ENCODE measurements at regions not wholly inside any gene's neighbourhood (a gene's known extent, or its start where the extent isn't known, plus 50 kb on each side); places are given as distances from the start of the nearest gene placed in this dataset.

DNA sequence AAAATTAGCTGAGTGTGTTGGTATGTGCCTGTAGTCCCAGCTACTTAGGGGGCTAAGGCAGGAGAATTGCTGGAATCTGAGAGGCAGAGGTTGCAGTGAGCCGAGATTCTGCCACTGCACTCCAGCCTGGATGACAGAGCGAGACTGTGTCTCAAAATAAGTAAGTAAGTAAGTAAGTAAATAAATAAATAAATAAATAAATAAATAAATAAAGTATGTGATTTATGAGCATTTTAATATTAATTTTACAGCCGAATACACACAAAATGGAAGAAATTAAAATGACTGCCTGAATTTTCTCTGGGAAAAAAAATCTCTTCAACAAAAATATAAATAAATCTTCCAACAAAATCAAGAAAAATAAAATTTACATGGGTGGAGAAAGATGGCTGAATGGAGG is 740.7 kb downstream of the CDH18 start:
- intact Hi-C loops (cut with DNase I): no loop called here
- H3K36me3 ChIP-seq (replicated peaks in 1 of 2; ENCODE audit: insufficient read depth in 1 of 2, low read depth in 2 of 2): no peaks in the 10 kb centered on the region
- no peaks in the 10 kb centered on the region for H3K4me1 ChIP-seq
- H3K9me3 ChIP-seq: no peaks in the 10 kb centered on the region
- H3K27ac ChIP-seq: no peak overlapping the region
- H3K4me3 ChIP-seq: no peak overlapping the region
- TF ChIP-seq, protein P1, sequence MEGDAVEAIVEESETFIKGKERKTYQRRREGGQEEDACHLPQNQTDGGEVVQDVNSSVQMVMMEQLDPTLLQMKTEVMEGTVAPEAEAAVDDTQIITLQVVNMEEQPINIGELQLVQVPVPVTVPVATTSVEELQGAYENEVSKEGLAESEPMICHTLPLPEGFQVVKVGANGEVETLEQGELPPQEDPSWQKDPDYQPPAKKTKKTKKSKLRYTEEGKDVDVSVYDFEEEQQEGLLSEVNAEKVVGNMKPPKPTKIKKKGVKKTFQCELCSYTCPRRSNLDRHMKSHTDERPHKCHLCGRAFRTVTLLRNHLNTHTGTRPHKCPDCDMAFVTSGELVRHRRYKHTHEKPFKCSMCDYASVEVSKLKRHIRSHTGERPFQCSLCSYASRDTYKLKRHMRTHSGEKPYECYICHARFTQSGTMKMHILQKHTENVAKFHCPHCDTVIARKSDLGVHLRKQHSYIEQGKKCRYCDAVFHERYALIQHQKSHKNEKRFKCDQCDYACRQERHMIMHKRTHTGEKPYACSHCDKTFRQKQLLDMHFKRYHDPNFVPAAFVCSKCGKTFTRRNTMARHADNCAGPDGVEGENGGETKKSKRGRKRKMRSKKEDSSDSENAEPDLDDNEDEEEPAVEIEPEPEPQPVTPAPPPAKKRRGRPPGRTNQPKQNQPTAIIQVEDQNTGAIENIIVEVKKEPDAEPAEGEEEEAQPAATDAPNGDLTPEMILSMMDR (IDR thresholded peaks at IDR 0.05): no peak
- TF ChIP-seq POLR2A (IDR thresholded peaks at IDR 0.05): no peak
- WGBS, 2 donors: 90 to 92% methylated on average over 3 of the region's 3 CpGs
- ATAC-seq: no peak
- DNase-seq: no peak
- no peaks in the 10 kb centered on the region for H3K27me3 ChIP-seq

DNA sequence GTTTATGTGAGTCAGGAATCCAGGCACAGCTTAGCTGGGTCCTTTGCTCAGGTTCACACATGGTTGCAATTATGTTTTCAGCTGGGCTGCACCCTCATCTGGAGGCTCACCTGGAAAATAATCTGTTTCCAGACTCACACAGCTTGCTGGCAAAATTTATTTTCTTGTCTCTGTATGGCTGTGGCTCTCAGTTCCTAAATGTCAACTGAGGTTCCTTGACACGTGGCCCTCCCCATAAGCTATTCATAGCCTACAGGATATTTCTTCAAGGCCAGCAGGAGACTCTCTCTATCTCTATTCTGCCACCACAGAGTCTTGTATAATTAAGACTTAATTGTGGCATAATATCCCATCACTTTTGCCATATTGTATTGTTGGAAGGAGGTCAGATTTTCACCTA is 732.0 kb downstream of the CDH18 start:
- Histone ChIP-seq H3K4me3 (no peak overlapping the region), H3K4me1 (no peaks in the 10 kb centered on the region), H3K27ac (no peak overlapping the region), H3K36me3 (replicated peaks in 1 of 2; ENCODE audit: insufficient read depth in 1 of 2, low read depth in 2 of 2) (no peaks in the 10 kb centered on the region), H3K27me3 (no peaks in the 10 kb centered on the region), H3K9me3 (no peaks in the 10 kb centered on the region)
- ATAC-seq (no peak), DNase-seq (no peak)
- intact Hi-C loops (cut with DNase I): no loop called here
- WGBS, 2 donors: 47 to 48% methylated on average over 1 of the region's 1 CpG
- TF ChIP-seq POLR2A (IDR thresholded peaks at IDR 0.05): no peak
- TF ChIP-seq, protein P1 (IDR thresholded peaks at IDR 0.05): no peak

DNA sequence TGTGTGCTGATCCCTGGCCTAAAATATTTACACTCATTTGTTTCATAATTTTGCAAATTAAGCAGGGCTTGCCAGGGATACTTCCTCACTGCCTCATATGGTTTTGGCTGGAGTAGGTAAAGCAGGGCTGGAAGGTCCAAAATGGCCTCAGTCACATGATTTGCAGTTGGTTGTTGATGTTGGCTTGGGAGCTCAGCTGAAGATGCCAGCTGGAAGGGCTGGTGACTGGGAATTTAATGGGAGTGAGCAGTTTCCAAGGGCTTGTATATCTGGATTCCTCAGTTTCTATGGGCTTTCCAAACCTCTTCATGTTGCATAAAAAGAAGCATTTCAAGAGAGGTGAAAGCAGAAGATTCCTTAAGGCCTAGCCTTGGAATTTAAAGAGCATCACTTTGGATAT is 729.3 kb downstream of the CDH18 start:
- H3K9me3 ChIP-seq: no peaks in the 10 kb centered on the region
- no peaks in the 10 kb centered on the region for H3K36me3 ChIP-seq (replicated peaks in 1 of 2; ENCODE audit: insufficient read depth in 1 of 2, low read depth in 2 of 2)
- H3K27ac ChIP-seq: no peak overlapping the region
- H3K4me3 ChIP-seq: no peak overlapping the region
- no peaks in the 10 kb centered on the region for H3K4me1 ChIP-seq
- intact Hi-C loops (cut with DNase I): no loop called here
- no peaks in the 10 kb centered on the region for H3K27me3 ChIP-seq
- ATAC-seq (no peak), DNase-seq (no peak)
- TF ChIP-seq, protein P1 (IDR thresholded peaks at IDR 0.05): no peak
- no peak for TF ChIP-seq POLR2A (IDR thresholded peaks at IDR 0.05)

DNA sequence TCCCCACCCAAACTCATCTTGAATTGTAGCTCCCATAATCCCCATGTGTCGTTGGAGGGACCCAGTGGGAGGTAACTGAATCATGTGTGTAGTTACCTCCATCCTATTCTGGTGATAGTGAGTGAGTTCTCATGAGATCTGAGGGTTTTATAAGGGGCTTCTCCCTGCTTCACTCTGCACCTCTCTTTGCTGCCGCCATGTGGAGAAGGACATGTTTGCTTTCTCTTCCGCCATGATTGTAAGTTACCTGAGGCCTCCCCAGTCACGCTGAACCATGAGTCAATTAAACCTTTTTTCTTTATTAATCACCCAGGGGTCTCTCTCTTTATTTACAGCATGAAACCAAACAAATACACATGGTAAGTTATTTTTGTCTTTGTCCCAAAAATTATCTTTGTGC is 726.1 kb downstream of the CDH18 start:
- Histone ChIP-seq H3K4me3 (no peak overlapping the region), H3K27me3 (no peaks in the 10 kb centered on the region), H3K36me3 (replicated peaks in 1 of 2; ENCODE audit: insufficient read depth in 1 of 2, low read depth in 2 of 2) (no peaks in the 10 kb centered on the region), H3K9me3 (no peaks in the 10 kb centered on the region), H3K4me1 (no peaks in the 10 kb centered on the region), H3K27ac (no peak overlapping the region)
- TF ChIP-seq, protein P1 (IDR thresholded peaks at IDR 0.05): no peak
- TF ChIP-seq POLR2A (IDR thresholded peaks at IDR 0.05): no peak
- ATAC-seq (no peak), DNase-seq (no peak)
- 91% methylated on average over 4 of the region's 4 CpGs for WGBS, 2 donors
- intact Hi-C loops (cut with DNase I): no loop called here

DNA sequence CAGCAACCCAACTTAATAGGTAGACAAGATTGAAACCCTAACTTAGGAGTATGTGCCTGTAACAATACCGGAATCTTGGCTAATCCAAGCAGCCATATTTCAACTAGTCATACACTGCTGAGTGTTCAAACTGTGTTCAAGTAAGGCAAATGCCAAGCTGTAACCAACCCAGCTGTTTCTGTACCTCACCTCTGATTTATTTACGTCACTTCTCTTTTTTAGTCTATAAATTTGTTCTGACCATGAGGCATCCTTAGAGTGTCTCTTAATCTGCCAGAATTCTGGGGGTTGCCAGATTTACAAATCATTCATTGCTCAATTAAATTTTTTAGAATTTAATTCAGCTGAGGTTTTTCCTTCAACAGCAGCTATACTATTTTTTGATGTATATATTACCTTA is 723.2 kb downstream of the CDH18 start:
- ATAC-seq (no peak), DNase-seq (no peak)
- no peaks in the 10 kb centered on the region for H3K27me3 ChIP-seq
- intact Hi-C loops (cut with DNase I): no loop called here
- no peak overlapping the region for H3K27ac ChIP-seq
- no peaks in the 10 kb centered on the region for H3K4me1 ChIP-seq
- no peaks in the 10 kb centered on the region for H3K9me3 ChIP-seq
- no peak overlapping the region for H3K4me3 ChIP-seq
- TF ChIP-seq, protein P1 (IDR thresholded peaks at IDR 0.05): no peak
- no peak for TF ChIP-seq POLR2A (IDR thresholded peaks at IDR 0.05)
- no peaks in the 10 kb centered on the region for H3K36me3 ChIP-seq (replicated peaks in 1 of 2; ENCODE audit: insufficient read depth in 1 of 2, low read depth in 2 of 2)
- 85 to 91% methylated on average over 2 of the region's 2 CpGs for WGBS, 2 donors

All from body of pancreas (tissue), 4 donors.